TTC549 (cell line): ENCODE measurements at regions not wholly inside any gene's neighbourhood (a gene's known extent, or its start where the extent isn't known, plus 50 kb on each side); places are given as distances from the start of the nearest gene placed in this dataset.
"Not testable (repeated sequence)": the region's sequence is repeated elsewhere in the genome, so short reads cannot be mapped to it uniquely, and the experiment has no call there.

Experiments
- FAIRE-seq: peaks from 2 replicates; lab custom pipeline; 2012; peaks lifted over from hg19 to GRCh38; lab: Jason Lieb, UNC

DNA sequence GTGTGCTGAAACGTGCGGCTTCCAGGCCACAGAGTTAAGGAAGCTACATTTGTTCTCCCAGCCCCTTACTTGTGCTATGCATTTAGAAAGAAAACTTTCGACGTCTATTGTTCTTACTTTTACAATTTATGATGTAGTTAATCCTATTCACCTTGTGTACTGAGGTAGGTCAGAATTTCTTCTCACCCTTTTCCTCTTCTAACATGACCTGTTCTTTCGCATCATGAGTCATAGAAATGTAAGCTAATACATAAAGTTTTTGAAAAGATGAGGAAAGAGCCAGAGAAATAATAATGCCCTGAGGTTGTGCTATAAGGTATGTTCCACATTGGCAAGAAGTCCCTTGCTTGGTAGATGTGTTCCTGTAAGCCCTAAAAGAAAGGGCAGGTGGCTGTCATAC is 298.3 kb downstream of the TRIML1 start:
- FAIRE-seq, result no peak

DNA sequence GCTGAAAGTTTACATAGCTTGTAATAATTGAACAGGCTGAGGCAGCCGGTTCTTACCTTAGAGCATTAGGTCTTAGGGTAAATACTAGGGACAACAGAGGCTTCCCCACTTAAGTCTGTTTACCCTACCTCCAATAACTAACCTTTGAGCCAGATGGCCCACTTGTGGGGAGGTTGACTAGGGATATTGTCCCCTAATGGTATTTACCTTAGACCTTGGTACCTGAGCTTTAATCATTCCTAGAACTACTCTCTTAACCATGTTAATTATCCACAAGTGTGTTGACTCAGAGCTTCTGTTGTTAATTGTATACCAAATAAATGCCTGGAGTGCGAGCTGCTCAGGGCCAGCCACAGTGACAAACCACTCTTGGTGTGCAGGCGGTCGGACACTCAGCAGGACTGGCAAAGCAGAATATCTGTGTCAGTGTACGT is 299.2 kb downstream of the TRIML1 start:
- not testable (repeated sequence) for FAIRE-seq

DNA sequence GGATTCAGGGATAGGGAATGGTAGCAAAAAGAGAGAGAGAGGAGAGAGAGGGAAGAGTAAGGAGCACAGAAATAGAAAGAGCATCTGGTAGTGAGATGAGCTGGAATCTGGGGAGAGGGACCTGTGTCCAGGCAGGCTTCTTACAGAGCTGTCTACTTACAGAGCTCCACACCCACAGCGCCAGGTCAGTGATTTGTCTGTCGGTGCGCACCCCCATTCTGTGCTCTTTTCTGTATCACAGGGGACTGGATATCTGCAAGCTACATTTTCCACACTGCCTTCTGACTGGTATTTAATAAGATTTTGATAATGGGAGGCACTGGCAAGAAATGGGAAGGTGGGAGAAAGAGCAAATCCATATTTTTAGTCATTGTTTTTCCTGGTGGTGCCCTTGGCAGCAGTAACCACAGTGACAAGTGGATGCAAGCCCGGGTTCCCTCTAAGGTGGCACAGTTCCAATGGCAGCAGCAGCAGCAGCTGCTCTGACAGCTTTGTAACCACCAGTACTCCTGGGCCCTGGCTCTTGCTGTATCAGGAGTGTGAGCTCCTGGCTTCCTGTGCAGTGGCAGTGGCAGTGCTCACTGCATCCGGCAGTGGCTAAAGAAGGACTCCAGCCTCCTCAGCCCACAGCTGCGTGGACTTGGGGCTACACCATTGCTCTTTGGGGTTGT is 300.5 kb downstream of the TRIML1 start:
- FAIRE-seq, result no peak

DNA sequence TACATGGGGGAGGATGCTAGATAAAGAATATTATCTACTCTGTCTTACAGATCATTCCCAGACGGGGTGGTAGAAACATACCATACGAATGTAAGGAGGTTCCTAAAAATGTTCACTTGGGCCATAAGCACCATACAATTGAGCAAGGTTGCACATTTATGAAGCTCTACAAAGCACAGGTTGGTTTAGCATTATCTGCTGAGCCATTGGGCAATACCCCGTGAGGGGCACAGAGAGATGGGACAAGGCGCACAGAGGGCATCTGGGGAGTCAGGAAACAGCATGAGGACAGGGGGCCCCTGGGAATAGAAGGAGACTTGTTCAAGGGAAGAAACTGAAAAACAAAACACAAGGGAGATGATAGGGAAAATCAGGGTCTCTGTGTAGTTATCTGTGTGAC is 305.3 kb downstream of the TRIML1 start:
- FAIRE-seq, result no peak

- FAIRE-seq, result not testable (repeated sequence)
These were observed 309.8 kb downstream of the TRIML1 start for GRCh38 chr4:188448996-188449395.

DNA sequence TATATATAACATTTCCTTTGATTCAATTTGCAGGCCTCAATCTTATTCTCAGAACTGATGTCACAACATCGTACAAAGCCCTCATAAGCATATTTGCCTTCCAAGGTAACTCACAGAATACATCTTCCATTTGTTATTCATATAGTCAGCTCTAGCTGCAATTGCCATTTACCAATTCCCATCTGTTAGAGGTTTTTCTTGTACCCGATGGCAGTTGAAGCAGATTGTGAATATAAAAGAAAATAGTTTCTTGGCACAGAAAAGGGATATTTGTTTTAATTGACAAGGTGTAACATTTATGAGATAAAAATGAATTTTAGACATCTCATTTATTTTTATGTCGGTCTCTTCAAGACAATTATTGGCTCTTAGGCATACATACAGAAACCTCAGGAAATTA is 311.3 kb downstream of the TRIML1 start:
- FAIRE-seq, result no peak

DNA sequence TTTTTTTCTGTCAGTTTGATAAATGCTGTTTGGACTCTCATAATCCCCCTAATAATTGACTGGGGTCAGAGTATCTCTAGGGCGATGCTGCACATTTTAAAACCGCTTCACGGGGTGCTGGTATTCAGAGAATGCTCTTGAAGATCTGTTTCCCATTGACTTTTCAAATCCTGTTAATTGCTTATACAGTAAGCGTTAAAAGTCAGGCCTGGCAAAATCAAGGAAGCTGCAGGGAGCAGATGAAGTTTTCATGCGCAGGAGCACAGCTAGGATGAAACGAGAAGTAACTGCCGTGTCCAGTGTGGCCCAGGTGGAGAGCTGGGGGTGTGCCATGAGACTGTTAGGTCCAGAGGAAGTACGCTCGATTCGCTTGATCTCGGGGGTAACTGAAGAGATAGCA is 312.9 kb downstream of the TRIML1 start:
- no peak for FAIRE-seq

DNA sequence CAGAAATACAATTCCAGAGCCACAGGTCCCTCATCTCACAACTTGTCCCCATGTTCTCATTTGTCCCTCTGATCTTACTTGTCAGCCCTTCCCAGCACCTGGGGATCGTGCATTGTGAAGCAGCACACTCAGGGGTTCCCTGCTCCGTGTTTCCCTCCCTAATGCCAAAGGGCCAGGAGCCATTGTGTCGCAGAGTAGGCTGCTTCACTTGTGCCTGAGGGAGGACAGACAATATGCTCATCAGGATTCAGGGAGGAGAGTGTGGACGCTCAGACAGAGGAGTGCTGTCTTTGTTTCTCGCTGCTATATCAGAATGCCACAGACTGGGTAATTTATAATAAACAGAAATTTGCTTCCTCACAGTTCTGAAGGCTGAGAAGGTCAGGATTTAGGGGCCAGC is 315.3 kb downstream of the TRIML1 start:
- no peak for FAIRE-seq

DNA sequence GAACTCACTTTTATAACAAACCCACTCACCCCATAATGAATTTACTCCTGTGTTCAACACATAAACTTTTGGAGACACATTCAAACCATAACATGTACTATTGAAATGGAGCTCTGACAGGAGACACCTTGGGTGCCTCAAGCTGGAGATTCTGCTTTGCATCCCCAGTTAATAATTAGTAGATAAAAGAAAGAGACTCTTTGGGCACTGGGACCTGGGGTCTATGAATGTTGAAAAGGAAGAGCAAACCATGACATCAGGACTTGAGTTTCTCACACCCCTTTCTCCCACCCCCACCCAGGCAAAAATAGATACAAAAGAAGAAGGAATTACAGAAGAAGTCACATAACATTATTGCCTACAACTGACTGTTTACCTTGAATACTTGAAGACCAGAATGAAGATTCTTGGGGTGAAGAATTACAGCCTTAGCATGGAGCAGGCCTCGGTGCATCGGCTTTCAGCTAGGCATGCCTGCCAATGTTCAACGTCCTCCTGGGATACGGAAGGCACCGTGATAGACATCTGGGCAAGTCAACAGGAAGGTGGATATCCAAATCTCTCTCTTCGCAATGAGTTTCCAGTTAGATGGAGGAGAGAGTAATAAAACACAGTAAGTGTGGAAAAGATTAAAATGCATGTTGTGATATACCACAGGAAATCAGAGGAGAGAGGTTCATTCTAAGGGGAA is 316.0 kb downstream of the TRIML1 start:
- FAIRE-seq, result no peak

DNA sequence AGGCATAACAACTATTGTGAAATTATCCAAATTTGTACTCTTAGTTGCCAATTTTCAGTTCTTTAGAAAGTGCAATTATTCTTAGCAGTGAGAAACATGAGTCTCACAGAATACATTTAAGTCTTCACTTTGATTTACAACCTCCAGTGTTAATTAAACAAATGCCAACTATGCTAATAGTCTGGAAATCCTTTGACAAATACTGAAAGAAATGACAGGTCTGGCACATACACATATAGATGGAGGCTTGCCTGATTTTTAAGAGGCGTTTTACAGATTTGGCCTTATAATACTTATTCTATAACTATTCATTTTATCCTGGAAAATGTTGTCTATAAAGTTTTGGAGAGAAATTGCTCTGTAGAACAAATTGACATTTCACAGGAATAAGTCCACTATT is 320.1 kb downstream of the TRIML1 start:
- no peak for FAIRE-seq

GRCh38 chr4:188463909-188464308 is 324.7 kb downstream of the TRIML1 start:
- no peak for FAIRE-seq

DNA sequence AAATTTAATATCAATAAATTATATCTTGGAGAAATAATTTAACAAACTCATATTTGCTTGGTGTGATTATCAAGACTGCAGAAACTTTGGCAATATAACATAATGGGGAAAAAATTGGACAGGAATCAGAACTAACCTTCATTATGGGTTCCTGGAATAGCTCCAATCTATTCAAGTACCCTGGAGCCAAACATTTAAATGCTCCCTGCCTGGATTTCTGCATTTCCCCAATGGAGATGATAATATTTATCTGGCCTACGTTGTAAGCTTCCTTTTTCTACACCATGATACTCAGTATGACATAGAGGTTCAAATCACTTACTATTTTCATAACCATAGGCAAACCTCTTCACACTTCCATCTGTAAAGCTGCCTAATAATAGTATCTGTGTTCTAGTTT is 326.8 kb downstream of the TRIML1 start:
- FAIRE-seq, result no peak

DNA sequence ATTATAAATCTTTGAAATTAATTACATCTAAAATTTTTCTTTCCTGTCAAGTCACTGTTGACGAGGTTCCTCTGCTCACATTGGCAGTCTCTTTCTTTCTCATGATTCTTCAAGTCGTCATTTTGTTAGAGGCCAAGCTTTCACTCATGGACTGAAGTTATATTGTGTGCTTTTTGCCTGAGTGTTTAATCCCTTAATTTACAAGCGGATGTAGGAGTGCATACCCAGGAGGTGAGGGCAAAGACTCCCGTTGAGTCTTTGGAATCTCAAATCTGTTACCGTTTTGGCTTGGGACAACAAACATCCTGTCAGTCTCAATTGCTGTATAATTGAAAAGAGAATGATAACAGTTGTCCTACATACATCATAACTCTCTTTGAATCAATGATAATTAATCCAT is 345.0 kb downstream of the TRIML1 start:
- no peak for FAIRE-seq

DNA sequence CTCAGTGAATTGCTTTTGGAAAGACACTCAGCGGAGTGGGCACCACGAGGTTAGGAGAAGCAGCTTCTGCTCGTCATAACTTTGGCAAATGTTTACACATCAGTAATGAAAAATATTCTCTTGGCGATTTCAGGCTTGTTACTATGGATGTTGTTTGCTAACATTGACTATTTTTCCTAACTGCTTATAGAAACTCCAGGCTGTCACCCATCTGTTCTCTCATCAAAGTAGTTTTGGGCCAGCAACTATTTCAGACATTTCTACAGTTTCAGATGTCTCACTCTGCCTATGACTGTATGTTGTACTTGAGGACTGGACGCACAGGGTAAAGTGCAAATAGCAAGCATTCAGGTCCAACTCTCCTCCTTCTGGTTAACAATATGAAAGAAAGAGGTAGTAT is 346.7 kb downstream of the TRIML1 start:
- FAIRE-seq, result no peak

- no peak for FAIRE-seq
These were observed 353.6 kb downstream of the TRIML1 start for GRCh38 chr4:188492886-188493285.

DNA sequence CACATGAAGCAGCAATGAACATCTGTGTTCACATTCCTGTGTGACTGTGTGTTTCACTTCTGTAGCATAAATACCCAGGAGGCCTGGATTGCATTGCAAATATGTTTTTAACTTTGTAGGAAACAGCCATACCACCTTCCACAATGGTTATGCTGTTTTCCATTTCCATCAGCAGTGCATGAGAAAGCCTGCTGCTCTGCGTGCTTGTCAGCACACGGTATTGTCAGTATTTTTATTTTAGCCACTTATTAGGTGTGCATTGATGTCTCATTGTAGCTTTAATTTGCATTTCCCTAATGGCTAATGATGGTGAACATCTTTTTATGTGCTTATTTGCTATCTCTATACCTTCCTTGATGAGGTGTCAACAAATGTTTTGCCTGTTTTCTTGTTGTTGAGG is 355.9 kb downstream of the TRIML1 start:
- FAIRE-seq, result no peak

DNA sequence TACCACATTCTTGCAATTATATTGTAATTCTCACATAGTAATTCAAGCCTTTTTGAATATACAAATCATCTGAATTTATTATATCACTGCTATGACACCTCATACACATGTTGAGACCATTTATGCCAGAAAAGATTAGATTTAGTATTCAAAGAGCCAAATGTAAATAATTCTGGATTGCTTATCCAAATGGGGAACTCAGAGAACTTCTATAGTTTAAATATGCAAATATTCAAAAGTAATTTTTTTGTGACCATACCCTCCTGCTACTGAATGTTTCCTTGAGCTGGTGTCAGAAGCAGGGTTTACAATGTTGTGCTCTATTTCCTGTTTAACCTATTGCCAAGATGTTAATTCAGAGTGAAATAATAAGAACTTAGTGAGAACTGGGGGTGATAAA is 372.2 kb downstream of the TRIML1 start:
- FAIRE-seq, result no peak

- FAIRE-seq, result no peak
These were observed 393.5 kb downstream of the TRIML1 start for GRCh38 chr4:188532751-188533150.

DNA sequence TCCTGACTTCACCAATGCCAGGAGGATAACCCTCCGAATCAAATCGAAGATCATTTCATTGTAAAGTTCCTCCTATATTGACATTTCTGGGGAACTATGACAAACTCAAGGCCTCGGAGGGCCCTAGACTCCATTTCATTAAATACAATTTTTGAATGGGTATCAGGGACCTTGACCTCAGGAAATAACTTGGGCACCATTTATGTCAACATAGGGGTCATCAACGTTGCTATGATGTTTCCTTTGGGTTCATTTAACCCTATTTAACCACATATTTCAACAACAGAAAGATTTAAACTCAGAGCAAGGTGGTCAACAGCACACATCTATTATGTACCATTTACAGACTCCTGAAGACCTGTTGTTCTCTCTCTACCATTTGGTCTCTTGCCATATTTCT is 395.1 kb downstream of the TRIML1 start:
- no peak for FAIRE-seq

DNA sequence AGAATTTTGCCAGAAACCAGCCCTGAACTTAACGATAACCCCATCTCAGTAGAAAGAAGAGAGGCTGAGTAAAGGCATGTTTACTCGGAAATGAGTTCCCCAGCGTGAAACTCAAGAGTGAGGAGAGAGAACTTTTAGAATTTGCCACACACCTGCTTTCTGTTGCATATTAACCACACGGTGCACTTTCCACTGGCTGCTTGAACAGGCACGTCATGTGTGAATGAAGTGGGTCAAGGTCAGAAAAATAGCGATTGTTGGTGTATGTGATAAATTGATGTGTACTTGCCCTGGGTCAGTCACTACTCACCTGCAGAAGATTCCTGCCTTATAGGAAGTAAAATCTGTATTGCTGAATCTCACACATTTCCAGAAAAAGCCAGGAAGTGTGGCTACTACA is 395.7 kb downstream of the TRIML1 start:
- FAIRE-seq, result no peak

DNA sequence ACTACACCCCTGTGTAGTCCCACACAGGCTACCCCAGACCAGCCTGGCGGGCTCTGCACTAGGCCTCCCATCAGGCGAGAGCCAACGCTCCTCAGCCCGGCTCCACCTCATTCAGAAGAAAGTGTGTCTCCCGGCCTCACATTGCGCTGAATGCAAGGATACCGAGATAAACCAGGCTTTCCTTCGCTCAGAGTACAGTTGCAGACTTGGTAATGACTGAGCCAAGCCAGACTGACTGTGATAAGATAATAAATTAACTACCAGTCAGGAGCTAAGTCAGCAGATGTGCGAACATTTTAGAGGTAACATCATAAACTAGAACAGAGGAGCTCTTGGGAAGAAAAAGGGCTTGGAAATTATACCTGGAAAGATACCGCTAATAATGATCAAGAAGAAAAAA is 397.6 kb downstream of the TRIML1 start:
- FAIRE-seq, result no peak

- no peak for FAIRE-seq
These were observed 411.1 kb downstream of the TRIML1 start for GRCh38 chr4:188550296-188550695.

- no peak for FAIRE-seq
These were observed 411.9 kb downstream of the TRIML1 start for GRCh38 chr4:188551156-188551555.

- no peak for FAIRE-seq
These were observed 413.6 kb downstream of the TRIML1 start for GRCh38 chr4:188552741-188553275.
